HG03095 (cell line): ENCODE measurements at regions not wholly inside any gene's neighbourhood (a gene's known extent, or its start where the extent isn't known, plus 50 kb on each side); places are given as distances from the start of the nearest gene placed in this dataset.

Source experiments
- ATAC-seq: cut with Tn5 transposase; IDR thresholded peaks from one replicate; pipeline ENCODE4 v1.9.1; 2021; ENCODE audit warnings: moderate library complexity; ENCODE audit not compliant: unreplicated experiment

DNA sequence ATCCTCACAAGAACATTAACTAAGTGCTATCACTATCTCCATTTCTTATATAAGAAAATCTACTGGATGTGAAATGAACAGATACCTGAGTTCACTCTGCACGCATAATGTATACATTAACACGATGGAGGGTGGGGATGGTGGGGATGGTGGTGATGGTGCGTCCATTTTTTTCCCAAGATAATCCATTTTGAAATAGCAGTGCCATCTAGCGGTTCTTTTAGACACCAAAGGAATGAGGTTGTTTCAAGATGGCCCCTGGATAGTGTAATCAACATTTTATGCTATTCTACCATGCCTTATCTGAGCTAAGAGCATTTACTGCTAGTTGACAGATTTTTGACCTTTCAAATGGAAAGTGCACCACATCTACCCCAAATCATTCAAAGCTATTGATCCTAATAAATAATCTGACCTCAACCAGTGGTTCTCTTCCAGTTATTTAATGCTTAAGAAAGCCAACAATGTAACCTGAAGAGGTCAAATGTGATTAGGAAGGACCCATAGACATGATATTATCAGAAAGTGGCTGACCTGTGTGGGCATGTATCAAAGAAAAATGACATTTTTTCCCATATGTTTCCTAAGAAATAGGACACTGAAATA is 714.7 kb upstream of the TENM4 start:
- ATAC-seq: no peak

DNA sequence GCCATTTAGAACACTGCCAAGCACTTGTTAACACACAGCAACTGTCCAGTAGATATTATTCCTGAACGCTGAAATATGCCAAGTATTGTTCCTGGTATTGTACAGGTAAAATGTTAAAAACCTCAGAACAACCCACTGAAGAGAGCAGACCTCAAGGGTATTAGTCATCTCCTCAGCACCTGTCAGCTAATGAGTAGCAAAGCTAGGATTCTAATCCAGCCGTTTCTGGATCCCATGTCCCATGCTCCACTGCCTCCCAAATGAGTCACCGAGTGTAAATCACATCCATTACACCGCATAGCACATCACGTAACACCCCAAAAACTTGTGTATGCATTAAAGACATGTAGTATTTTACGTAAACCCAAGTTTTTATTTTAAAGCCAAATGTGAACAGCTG is 705.4 kb upstream of the TENM4 start:
- no peak for ATAC-seq

GRCh38 chr11:80144897-80145594 is 704.2 kb upstream of the TENM4 start:
- no peak for ATAC-seq

DNA sequence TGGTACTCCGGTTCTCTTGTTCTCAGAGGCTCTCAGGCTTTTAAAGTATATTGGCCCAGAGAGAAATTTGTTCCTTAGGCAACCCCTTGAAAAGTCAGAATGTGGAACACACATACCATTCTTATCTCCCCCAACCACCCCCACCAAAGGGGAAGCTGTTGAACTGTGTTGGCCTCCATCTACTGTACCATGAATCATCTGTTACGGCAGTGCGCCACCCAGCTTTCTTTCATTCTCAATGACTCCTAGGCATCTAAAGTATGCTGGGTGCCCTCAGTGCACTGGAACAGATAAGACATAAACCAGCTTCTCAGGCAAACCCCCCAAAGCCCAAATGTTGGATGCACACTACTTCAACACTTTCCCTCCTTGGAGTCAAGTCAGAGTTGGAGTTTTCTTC is 696.2 kb upstream of the TENM4 start:
- no peak for ATAC-seq

GRCh38 chr11:80129396-80129795 is 688.6 kb upstream of the TENM4 start:
- ATAC-seq: no peak

DNA sequence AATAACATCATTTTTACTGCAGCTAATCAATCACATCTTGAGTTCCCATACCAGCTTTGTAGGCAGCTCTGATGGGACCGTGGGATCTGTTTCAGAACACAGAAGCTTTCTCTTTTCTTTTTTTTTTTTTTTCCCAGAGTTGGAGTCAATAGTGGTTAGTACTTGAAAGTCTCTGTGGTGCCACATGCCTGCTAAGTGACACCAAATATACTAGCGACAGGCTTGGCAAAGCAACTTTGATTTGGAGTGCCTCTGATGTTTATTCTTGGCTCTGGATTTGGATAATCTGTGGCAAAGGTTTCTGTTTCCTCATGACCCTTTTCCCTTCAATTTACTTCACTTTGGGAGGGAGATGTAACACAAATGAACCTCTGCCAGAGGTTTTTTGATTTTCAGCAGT is 681.4 kb upstream of the TENM4 start:
- ATAC-seq: no peak

DNA sequence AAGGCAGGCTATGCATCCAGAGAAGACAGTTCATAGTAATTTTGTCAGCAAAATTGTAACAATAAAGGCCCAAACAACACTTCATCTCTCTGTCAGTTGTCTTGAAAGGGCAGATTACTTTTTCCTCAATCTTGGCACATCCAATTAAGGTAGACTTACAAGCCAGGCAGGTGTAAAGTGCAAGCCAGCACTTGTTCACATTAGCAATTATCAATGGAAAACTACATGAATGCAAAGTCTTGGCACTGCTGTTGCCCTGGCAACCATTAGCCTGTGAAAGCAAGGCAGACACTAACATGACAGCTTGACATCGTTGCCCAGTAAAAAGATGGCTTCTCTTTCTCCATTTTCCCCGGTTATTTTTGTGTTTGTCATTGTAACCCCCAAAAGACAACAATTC is 677.2 kb upstream of the TENM4 start:
- no peak for ATAC-seq

DNA sequence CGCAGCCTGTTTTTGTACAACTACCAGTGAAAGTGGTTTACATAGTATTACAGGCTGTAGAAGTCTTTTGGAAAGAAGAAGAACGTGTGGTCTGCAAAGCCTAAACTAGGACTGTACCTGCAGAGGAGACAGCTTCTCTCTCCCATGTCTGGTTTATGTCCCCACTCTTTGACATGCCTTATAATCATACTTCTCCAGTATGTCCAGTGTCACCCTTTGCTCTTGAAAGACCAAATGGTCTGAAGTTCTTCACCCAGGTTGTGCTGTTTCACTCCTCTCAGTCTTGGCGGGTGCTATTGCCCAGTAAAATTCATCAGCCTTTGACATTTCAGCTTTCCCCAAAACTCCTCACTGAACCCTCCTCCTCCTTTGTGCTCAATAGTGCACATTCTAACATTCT is 676.0 kb upstream of the TENM4 start:
- ATAC-seq: no peak

DNA sequence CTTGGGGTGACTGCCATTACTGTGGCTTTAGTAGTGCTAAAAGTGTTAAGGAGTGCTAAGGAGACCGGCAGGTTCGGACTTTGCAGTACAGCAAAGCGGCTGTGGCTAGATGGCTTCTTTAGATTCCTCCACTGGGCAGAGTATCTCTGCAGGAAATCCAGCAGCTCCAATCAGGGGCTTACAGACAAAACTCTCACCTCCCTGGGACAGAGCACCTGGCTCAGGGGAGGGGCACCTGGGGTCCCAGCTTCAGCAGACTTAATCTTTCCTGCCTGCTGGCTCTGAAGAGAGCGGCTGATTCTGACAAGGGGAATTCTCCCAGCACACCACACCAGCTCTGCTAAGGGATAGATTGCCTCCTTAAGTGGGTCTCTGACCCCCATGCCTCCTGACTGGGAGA is 668.8 kb upstream of the TENM4 start:
- no peak for ATAC-seq

- ATAC-seq: no peak
Observed at GRCh38 chr11:80109031-80109430, 668.2 kb upstream of the TENM4 start.

- ATAC-seq: no peak
Observed at GRCh38 chr11:80107415-80107814, 666.6 kb upstream of the TENM4 start.

- ATAC-seq: no peak
Observed at GRCh38 chr11:80104191-80104590, 663.4 kb upstream of the TENM4 start.

DNA sequence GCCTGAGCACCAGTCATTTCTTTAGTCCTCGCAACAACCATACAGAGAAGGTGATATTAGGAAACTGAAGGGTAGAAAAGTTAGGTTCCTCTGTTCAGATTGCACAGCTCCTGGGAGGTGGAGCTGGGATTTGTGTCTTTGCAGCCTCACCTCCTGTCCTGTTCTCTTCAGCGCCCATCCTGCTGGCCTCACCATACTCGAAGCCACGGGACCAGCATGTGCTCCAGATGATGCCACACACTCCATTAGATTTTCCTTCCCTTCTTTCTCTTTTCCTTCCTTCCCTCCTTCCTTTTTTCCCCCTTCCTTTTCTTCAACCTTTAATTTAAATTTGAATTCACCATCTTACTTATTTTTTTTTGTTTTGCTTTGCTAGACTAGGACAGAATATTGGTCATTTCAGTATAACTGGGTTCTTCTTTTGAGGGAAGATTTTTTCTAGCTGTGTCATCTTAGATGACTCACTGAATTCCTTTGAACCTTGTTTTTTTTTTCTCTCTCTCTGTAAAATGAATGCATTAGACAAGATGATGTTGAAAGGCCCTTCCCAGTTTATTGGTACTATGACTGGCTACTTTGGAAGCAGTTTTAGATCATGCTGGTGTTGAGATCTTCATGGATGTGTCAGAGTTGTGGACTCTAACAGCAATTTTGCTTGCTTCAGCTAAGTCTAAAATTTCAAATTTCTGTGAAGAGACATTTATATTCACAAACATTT is 662.5 kb upstream of the TENM4 start:
- ATAC-seq: no peak

DNA sequence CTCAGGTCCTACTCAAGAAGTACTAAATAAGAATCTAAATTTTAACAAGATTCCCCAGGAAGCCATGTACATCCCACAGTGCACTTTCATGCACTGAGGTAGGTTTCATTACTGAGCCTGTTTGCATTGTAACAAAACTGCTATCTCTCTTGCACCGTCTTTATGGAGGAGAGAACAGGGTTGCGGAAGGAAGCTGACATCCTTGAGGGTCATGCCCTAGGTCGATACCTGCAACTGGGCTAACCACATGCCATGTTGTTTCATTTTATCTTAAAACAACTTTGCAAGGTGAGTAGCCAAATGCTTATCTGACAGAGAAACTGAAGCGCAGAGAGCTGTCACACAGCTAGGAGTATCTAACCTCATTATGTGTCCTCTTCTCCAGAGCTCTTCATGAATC is 656.3 kb upstream of the TENM4 start:
- no peak for ATAC-seq

- no peak for ATAC-seq
Observed at GRCh38 chr11:80096736-80097135, 655.9 kb upstream of the TENM4 start.

- ATAC-seq: no peak
Observed at GRCh38 chr11:80086496-80087055, 645.7 kb upstream of the TENM4 start.

- ATAC-seq: no peak
Observed at GRCh38 chr11:80085563-80085962, 644.7 kb upstream of the TENM4 start.

DNA sequence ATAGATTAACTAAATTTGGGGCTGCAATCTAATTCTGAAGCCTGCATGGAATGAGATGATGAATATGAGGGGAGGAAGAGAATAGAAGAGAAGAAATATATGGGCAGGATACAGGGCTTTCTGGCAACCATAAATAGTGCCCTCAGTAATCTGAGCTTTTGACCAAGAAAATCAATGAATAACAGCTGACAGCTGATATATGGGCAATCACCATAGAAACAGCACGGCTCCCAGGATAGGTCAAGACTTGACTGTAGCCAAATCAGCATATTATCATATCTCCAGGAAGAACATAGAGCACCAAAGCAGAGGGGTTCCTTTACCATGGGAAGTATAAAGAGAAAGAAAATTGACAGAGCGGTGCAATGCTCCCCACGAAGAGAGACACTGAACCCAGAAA is 643.8 kb upstream of the TENM4 start:
- no peak for ATAC-seq

GRCh38 chr11:80083531-80083951 is 642.7 kb upstream of the TENM4 start:
- no peak for ATAC-seq

DNA sequence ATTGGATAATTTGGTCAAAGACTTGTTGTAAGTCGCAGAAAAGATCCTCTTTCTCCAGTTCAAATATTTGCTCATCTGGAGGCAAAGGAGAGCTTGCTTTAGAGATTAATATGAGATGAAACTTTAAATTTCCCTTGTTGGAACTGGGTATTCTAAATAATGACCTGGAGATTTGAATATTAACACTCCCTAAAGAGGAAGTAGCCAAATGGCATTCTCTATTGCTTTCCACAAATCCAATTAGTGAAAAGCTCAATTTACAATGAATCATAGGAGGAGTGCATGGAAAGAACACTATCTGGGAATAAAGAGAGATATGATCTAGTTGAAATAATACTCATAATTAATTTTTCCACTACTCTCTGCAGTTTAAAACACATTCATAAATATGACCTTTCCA is 641.6 kb upstream of the TENM4 start:
- no peak for ATAC-seq

DNA sequence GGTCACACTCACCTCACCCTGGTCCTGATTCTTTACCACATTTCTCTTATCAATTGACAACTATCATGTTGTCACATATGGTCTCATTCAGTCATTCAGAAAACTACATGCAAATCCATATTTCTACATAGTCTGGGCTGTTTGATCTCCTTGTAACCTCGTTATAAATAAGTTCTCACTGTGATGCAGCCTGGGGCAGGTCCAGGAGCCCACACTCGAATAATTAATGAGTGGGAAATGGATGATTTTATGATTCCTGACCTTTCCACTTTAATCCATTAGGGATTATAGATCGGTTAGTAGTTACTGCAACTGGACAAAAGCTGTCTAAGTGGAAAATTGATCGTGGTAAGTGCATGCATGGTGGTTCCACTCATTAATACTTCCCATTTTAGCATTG is 636.3 kb upstream of the TENM4 start:
- ATAC-seq: no peak

DNA sequence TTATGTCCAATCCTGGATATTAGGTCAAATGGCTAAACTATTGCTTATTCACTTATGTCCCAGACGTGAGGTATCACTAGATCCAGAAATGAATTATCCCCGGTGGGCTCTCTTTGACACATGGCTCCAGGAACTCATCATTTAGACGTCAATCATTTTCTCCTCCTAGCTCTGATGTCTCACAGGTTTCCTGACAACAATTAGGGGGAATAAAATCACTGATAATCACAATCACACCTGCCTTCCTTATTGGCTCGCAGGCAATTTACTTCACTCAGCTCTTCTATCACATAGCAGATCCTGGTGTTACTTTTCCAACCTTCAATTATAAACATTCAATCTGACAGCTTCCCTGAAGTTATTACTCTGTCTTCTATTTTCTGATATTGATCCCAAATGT is 634.0 kb upstream of the TENM4 start:
- ATAC-seq: no peak
